ENCODE measurements at regions not wholly inside any gene's neighbourhood (a gene's known extent, or its start where the extent isn't known, plus 50 kb on each side); places are given as distances from the start of the nearest gene placed in this dataset.

- TF ChIP-seq CTCF (IDR thresholded peaks at IDR 0.05; ENCODE audit: extremely low read depth, missing control alignments), result no peak
- no peak for DNase-seq (ENCODE audit: low spot score)
These were observed 206.4 kb upstream of the CFAP20DC start for GRCh38 chr3:59256230-59256629.

- DNase-seq (ENCODE audit: low spot score), result no peak
- TF ChIP-seq CTCF (IDR thresholded peaks at IDR 0.05; ENCODE audit: extremely low read depth, missing control alignments), result no peak
These were observed 205.2 kb upstream of the CFAP20DC start for GRCh38 chr3:59254976-59255375.

GRCh38 chr3:59254433-59254832 lies 204.6 kb upstream of the CFAP20DC start:
- no peak for TF ChIP-seq CTCF (IDR thresholded peaks at IDR 0.05; ENCODE audit: extremely low read depth, missing control alignments)
- DNase-seq (ENCODE audit: low spot score), result no peak

- no peak for DNase-seq (ENCODE audit: low spot score)
- no peak for TF ChIP-seq CTCF (IDR thresholded peaks at IDR 0.05; ENCODE audit: extremely low read depth, missing control alignments)
These were observed 203.7 kb upstream of the CFAP20DC start for GRCh38 chr3:59253523-59253922.

- DNase-seq (ENCODE audit: low spot score), result no peak
These were observed 202.0 kb upstream of the CFAP20DC start for GRCh38 chr3:59251869-59252268.

GRCh38 chr3:59250600-59250999 lies 200.8 kb upstream of the CFAP20DC start:
- no peak for DNase-seq (ENCODE audit: low spot score)
- TF ChIP-seq CTCF (IDR thresholded peaks at IDR 0.05; ENCODE audit: extremely low read depth, missing control alignments), result no peak

More at GRCh38 chr3:59251869-59252268, 202.0 kb upstream of the CFAP20DC start:
- no peak for TF ChIP-seq CTCF (IDR thresholded peaks at IDR 0.05; ENCODE audit: extremely low read depth, missing control alignments)

GRCh38 chr3:59249698-59250361 lies 200.0 kb upstream of the CFAP20DC start:
- no peak for DNase-seq (ENCODE audit: low spot score)
- no peak for TF ChIP-seq CTCF (IDR thresholded peaks at IDR 0.05; ENCODE audit: extremely low read depth, missing control alignments)

Data from GM20000 (cell line).